ENCODE measurements at regions not wholly inside any gene's neighbourhood (a gene's known extent, or its start where the extent isn't known, plus 50 kb on each side); places are given as distances from the start of the nearest gene placed in this dataset.
"Not testable (repeated sequence)": the region's sequence is repeated elsewhere in the genome, so short reads cannot be mapped to it uniquely, and the experiment has no call there.

DNA sequence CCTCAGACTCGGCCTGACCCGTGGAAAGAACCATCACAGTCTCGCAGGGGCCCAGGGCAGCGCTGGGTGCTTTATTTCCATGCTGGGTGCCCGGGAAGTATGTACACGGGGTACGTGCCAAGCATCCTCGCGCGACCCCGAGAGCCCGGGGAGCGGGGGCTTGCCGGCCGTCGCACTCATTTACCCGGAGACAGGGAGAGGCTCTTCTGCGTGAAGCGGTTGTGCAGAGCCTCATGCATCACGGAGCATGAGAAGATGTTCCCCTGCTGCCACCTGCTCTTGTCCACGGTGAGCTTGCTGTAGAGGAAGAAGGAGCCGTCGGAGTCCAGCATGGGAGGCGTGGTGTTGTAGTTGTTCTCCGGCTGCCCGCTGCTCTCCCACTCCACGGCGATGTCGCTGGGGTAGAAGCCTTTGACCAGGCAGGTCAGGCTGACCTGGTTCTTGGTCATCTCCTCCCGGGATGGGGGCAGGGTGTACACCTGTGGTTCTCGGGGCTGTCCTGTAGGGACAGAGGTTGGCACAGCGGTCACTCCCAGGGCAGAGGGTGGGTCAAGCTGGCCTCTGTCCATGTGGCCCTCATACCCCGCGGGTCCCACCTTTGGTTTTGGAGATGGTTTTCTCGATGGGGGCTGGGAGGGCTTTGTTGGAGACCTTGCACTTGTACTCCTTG is 242.8 kb downstream of the TMEM121 start:
- WGBS, 2 experiments (ENCODE audit: insufficient coverage in 2 of 2): 79 to 95% methylated on average over 3 to 9 of the region's 35 CpGs
- not testable (repeated sequence) for H3K36me3 ChIP-seq (ENCODE audit: control insufficient read depth, insufficient read depth, low read length)

GRCh38 chr14:105770619-105771216 is 244.3 kb downstream of the TMEM121 start:
- not testable (repeated sequence) for H3K36me3 ChIP-seq (ENCODE audit: control insufficient read depth, insufficient read depth, low read length); H3K4me3 ChIP-seq (ENCODE audit: extremely low read depth, insufficient read depth, low read length, poor library complexity, severe bottlenecking); H3K4me1 ChIP-seq (ENCODE audit: control insufficient read depth, insufficient read depth, low read length, poor library complexity, severe bottlenecking); H3K27ac ChIP-seq (ENCODE audit: low read depth, low read length, severe bottlenecking)
- peaks cover 25% of the 10 kb centered on the region for H3K9me3 ChIP-seq (ENCODE audit: control insufficient read depth, low read length)
- WGBS, 2 experiments (ENCODE audit: insufficient coverage in 2 of 2): 44 to 67% methylated on average over 4 to 7 of the region's 14 CpGs

More for the DNA sequence above, 242.8 kb downstream of the TMEM121 start:
- H3K27ac ChIP-seq (ENCODE audit: low read depth, low read length, severe bottlenecking); H3K4me1 ChIP-seq (ENCODE audit: control insufficient read depth, insufficient read depth, low read length, poor library complexity, severe bottlenecking); H3K4me3 ChIP-seq (ENCODE audit: extremely low read depth, insufficient read depth, low read length, poor library complexity, severe bottlenecking): not testable (repeated sequence)
- peaks cover 17% of the 10 kb centered on the region for H3K9me3 ChIP-seq (ENCODE audit: control insufficient read depth, low read length)

DNA sequence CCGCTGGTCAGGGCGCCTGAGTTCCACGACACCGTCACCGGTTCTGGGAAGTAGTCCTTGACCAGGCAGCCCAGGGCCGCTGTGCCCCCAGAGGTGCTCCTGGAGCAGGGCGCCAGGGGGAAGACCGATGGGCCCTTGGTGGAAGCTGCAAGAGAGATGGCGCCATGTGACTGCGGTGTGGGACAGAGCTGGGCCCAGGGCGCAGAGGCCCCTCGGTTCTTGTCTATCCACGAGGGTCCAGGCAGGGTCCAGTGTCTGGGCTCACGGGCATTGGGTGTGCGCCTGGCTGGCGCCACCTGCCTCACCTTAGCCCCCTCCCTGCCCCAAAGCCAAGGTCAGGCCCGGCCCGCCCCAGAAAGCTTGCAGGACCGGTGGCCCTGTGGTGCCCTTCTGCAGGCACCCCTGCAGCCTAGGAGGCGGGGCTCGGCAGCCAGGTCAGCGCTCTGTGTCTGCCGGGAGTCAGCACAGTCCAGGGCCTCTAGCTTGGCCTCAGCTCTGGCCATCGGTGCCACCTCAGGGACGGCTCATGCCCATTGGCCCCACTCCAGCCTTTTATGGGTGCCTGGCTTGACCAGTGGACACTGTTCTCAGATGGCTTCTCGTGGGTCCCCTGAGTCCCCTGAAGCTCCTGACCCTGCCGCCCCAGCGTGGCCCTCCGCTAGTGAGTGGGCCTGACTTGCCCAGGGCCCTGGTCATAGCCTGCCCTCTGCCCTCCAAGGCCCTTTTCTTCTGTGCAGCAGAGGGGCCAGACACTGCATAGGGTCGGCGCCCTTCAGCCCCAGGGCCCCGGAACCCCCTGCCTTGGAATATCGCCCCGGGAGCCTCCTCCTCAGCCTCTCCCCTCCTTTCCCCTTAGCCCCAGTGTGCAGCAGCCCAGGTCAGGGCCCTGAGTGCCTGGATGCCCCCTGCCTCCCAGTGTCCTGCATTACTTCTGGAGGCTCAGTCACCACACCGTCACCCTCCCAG is 245.2 kb downstream of the TMEM121 start:
- not testable (repeated sequence) for H3K36me3 ChIP-seq (ENCODE audit: control insufficient read depth, insufficient read depth, low read length); H3K4me1 ChIP-seq (ENCODE audit: control insufficient read depth, insufficient read depth, low read length, poor library complexity, severe bottlenecking); H3K4me3 ChIP-seq (ENCODE audit: extremely low read depth, insufficient read depth, low read length, poor library complexity, severe bottlenecking); H3K27ac ChIP-seq (ENCODE audit: low read depth, low read length, severe bottlenecking)
- WGBS, 2 experiments (ENCODE audit: insufficient coverage in 2 of 2): 69 to 71% methylated on average over 11 of the region's 35 CpGs
- peaks cover 23% of the 10 kb centered on the region for H3K9me3 ChIP-seq (ENCODE audit: control insufficient read depth, low read length)

GRCh38 chr14:105772710-105773250 is 246.4 kb downstream of the TMEM121 start:
- not testable (repeated sequence) for H3K4me1 ChIP-seq (ENCODE audit: control insufficient read depth, insufficient read depth, low read length, poor library complexity, severe bottlenecking); H3K36me3 ChIP-seq (ENCODE audit: control insufficient read depth, insufficient read depth, low read length); H3K27ac ChIP-seq (ENCODE audit: low read depth, low read length, severe bottlenecking); H3K4me3 ChIP-seq (ENCODE audit: extremely low read depth, insufficient read depth, low read length, poor library complexity, severe bottlenecking)
- WGBS, 2 experiments (ENCODE audit: insufficient coverage in 2 of 2): 54 to 59% methylated on average over 9 of the region's 11 CpGs
- peaks cover 20% of the 10 kb centered on the region for H3K9me3 ChIP-seq (ENCODE audit: control insufficient read depth, low read length)

DNA sequence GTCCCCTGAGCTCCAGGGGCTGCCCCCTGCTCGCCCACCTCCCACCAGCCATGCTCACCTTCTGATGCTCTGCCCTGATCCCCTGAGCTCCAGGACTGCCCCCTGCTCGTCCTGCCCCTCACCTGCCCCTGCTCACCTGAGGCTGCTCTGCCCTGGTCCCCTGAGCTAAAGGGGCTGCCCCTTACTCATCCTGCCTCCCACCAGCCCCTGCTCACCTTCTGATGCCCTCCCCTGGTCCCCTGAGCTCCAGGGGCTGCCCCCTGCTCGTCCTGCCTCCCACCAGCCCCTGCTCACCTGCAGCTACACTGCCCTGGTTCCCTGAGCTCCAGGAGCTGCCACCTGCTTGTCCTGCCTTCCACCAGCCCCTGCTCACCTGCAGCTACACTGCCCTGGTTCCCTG is 247.2 kb downstream of the TMEM121 start:
- Histone ChIP-seq H3K4me3 (ENCODE audit: extremely low read depth, insufficient read depth, low read length, poor library complexity, severe bottlenecking) (no peak overlapping the region), H3K9me3 (ENCODE audit: control insufficient read depth, low read length) (peaks cover 20% of the 10 kb centered on the region), H3K36me3 (ENCODE audit: control insufficient read depth, insufficient read depth, low read length) (no peaks in the 10 kb centered on the region), H3K27ac (ENCODE audit: low read depth, low read length, severe bottlenecking) (no peak overlapping the region), H3K4me1 (ENCODE audit: control insufficient read depth, insufficient read depth, low read length, poor library complexity, severe bottlenecking) (no peaks in the 10 kb centered on the region)
- WGBS, 2 experiments (ENCODE audit: insufficient coverage in 2 of 2): 17 to 30% methylated on average over 2 to 3 of the region's 3 CpGs

- Histone ChIP-seq H3K4me3 (ENCODE audit: extremely low read depth, insufficient read depth, low read length, poor library complexity, severe bottlenecking) (no peak overlapping the region), H3K27ac (ENCODE audit: low read depth, low read length, severe bottlenecking) (no peak overlapping the region), H3K36me3 (ENCODE audit: control insufficient read depth, insufficient read depth, low read length) (no peaks in the 10 kb centered on the region), H3K4me1 (ENCODE audit: control insufficient read depth, insufficient read depth, low read length, poor library complexity, severe bottlenecking) (no peaks in the 10 kb centered on the region), H3K9me3 (ENCODE audit: control insufficient read depth, low read length) (peaks cover 20% of the 10 kb centered on the region)
- WGBS, 2 experiments (ENCODE audit: insufficient coverage in 2 of 2): 47 to 60% methylated on average over 3 of the region's 3 CpGs
Observed at GRCh38 chr14:105774001-105774400, 247.6 kb downstream of the TMEM121 start.

DNA sequence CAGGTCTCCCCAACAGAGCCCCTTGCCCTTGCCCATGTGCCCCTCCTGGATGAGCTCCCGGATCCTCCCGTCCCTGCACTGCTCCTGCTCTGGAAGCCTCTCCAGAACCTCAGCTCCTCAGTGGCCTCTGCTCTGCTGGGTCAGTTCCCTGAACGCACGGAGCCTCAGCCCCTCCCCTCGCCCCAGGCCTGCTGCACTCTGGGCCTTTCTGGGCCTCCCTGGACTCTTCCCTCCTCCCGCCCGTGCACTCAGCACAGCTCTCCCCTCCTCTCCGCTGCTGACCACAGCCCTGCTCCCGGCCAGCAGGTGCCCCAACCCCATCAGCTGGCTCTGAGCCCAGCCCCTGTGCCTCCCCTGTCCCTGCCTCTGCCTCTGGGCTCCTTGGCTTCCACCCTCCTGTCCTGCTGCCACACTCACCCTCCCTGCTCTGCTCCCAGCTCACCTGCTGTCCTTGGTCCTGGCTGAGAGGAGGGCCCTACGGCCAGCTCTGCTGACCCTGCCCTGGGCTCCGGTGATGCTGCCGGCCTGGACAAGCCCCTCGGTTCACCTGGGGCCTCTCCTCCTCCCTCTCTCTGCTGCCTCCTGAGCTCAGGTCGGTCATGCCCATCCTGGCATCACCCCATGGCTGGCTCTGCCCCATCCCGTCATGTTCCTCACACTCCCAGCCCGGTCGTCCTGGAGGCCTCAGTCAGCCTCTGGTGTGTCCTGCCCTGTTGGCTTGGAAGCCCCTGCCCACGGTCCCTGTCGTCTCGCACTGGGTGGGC is 248.4 kb downstream of the TMEM121 start:
- peaks cover 26% of the 10 kb centered on the region for H3K9me3 ChIP-seq (ENCODE audit: control insufficient read depth, low read length)
- 72 to 80% methylated on average over 4 to 12 of the region's 20 CpGs for WGBS, 2 experiments (ENCODE audit: insufficient coverage in 2 of 2)
- H3K4me3 ChIP-seq (ENCODE audit: extremely low read depth, insufficient read depth, low read length, poor library complexity, severe bottlenecking); H3K27ac ChIP-seq (ENCODE audit: low read depth, low read length, severe bottlenecking); H3K36me3 ChIP-seq (ENCODE audit: control insufficient read depth, insufficient read depth, low read length); H3K4me1 ChIP-seq (ENCODE audit: control insufficient read depth, insufficient read depth, low read length, poor library complexity, severe bottlenecking): not testable (repeated sequence)

DNA sequence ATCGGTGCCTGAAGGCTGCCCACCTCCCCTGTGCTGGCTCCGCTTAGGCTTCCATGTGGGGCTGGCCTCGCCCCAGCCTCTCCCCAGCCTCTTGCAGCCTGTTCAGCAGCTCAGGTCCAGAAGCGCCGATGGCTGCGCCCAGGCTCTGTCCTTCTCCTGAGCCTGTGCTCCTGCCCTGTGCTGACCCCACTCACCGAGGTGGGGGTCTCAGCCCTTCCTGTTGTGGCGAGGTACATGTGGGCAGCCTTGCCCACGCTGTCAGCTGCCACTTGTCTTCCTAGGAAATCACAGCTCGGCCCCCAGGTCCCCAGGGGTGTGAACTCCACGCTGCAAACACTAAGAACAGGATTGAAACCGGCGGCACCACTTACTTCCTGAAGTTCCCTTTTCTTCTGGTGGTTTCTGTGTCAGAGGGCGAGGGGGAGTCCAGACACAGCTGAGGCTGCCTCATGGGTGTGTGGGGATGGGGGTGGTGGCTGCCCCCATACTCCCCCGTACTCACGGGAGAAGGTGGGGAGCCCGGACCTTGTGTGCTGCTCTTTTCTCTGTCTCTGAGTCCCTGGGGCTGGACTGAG is 249.1 kb downstream of the TMEM121 start:
- WGBS, 2 experiments (ENCODE audit: insufficient coverage in 2 of 2): 55 to 65% methylated on average over 10 to 11 of the region's 17 CpGs
- not testable (repeated sequence) for H3K27ac ChIP-seq (ENCODE audit: low read depth, low read length, severe bottlenecking); H3K4me1 ChIP-seq (ENCODE audit: control insufficient read depth, insufficient read depth, low read length, poor library complexity, severe bottlenecking); H3K4me3 ChIP-seq (ENCODE audit: extremely low read depth, insufficient read depth, low read length, poor library complexity, severe bottlenecking); H3K36me3 ChIP-seq (ENCODE audit: control insufficient read depth, insufficient read depth, low read length)
- peaks cover 25% of the 10 kb centered on the region for H3K9me3 ChIP-seq (ENCODE audit: control insufficient read depth, low read length)

DNA sequence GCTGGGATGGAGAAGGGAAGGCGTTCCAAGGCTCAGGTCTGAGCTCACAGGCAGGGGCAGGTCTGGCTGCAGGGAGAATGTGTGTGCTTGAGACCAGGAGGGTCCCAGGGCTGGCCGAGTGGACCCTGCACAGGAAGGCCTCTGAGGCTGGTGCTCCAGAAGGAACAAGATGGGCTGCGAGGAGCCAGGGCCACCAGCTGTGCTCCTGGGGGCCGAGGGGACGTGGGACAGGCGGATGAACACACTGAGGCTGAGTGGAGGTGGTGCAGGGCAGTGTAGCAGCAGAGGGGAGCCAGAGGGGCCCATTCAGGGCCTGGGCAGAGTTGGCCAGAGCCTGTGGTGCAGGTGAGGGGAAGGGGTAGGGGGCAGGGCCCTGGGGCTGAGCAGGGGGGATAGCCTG is 249.7 kb downstream of the TMEM121 start:
- H3K9me3 ChIP-seq (ENCODE audit: control insufficient read depth, low read length): peaks cover 24% of the 10 kb centered on the region
- H3K4me1 ChIP-seq (ENCODE audit: control insufficient read depth, insufficient read depth, low read length, poor library complexity, severe bottlenecking); H3K27ac ChIP-seq (ENCODE audit: low read depth, low read length, severe bottlenecking); H3K36me3 ChIP-seq (ENCODE audit: control insufficient read depth, insufficient read depth, low read length); H3K4me3 ChIP-seq (ENCODE audit: extremely low read depth, insufficient read depth, low read length, poor library complexity, severe bottlenecking): not testable (repeated sequence)
- no CpG with 5 or more reads among the region's 6 CpGs for WGBS, 2 experiments (ENCODE audit: insufficient coverage in 2 of 2)

GRCh38 chr14:105776924-105777323 is 250.5 kb downstream of the TMEM121 start:
- Histone ChIP-seq H3K4me1 (ENCODE audit: control insufficient read depth, insufficient read depth, low read length, poor library complexity, severe bottlenecking) (no peaks in the 10 kb centered on the region), H3K36me3 (ENCODE audit: control insufficient read depth, insufficient read depth, low read length) (no peaks in the 10 kb centered on the region), H3K27ac (ENCODE audit: low read depth, low read length, severe bottlenecking) (no peak overlapping the region), H3K4me3 (ENCODE audit: extremely low read depth, insufficient read depth, low read length, poor library complexity, severe bottlenecking) (no peak overlapping the region), H3K9me3 (ENCODE audit: control insufficient read depth, low read length) (peaks cover 24% of the 10 kb centered on the region)
- 79 to 84% methylated on average over 8 to 13 of the region's 13 CpGs for WGBS, 2 experiments (ENCODE audit: insufficient coverage in 2 of 2)
